Stomach smooth muscle (tissue), 2 donors: ENCODE measurements at regions not wholly inside any gene's neighbourhood (a gene's known extent, or its start where the extent isn't known, plus 50 kb on each side); places are given as distances from the start of the nearest gene placed in this dataset.
A peak's percentile ranks its signal among the peaks of the same experiment; 100 is the strongest.

ENCODE experiments used
- H3K27ac ChIP-seq: one replicate; pipeline ENCODE4 v1.7.0; 2013; ENCODE audit warnings: mild to moderate bottlenecking, low read length, inconsistent platforms
- H3K27me3 ChIP-seq, 2 donors: one replicate each; pipeline ENCODE4 v1.7.0; 2013; ENCODE audit warnings: low read length in 2 of 2; ENCODE audit not compliant: insufficient read depth in 2 of 2, control insufficient read depth in 1 of 2
- H3K36me3 ChIP-seq, 2 donors: one replicate each; pipeline ENCODE4 v1.7.0; 2013; ENCODE audit warnings: low read length in 2 of 2; ENCODE audit not compliant: control insufficient read depth in 2 of 2, insufficient read depth in 2 of 2
- H3K4me1 ChIP-seq: one replicate; pipeline ENCODE4 v1.7.0; 2013; ENCODE audit warnings: low read length; ENCODE audit not compliant: control insufficient read depth, insufficient read depth
- H3K4me3 ChIP-seq, 2 donors: one replicate each; pipeline ENCODE4 v1.7.0; 2013; ENCODE audit warnings: low read length in 2 of 2
- H3K9ac ChIP-seq, 2 donors: one replicate each; pipeline ENCODE4 v1.7.0; 2013; ENCODE audit warnings: low read length in 2 of 2, mild to moderate bottlenecking in 1 of 2
- H3K9me3 ChIP-seq, 2 donors: one replicate each; pipeline ENCODE4 v1.7.0; 2013; ENCODE audit warnings: low read length in 2 of 2; ENCODE audit not compliant: control insufficient read depth in 2 of 2
- donor health status: healthy.
- donor health status: Pancreatic carcinoma.

- no peak overlapping the region for H3K4me3 ChIP-seq
- no peaks in the 10 kb centered on the region for H3K27me3 ChIP-seq
- H3K9ac ChIP-seq: no peak overlapping the region
- H3K36me3 ChIP-seq: no peaks in the 10 kb centered on the region
- H3K27ac ChIP-seq: no peak overlapping the region
- H3K9me3 ChIP-seq: no peaks in the 10 kb centered on the region
- H3K4me1 ChIP-seq: no peaks in the 10 kb centered on the region
Observed at GRCh38 chr13:76414320-76414719, 471.9 kb downstream of the KCTD12 start.

- H3K27me3 ChIP-seq: no peaks in the 10 kb centered on the region
- H3K27ac ChIP-seq: no peak overlapping the region
- no peaks in the 10 kb centered on the region for H3K4me1 ChIP-seq
- H3K4me3 ChIP-seq: no peak overlapping the region
- no peaks in the 10 kb centered on the region for H3K9me3 ChIP-seq
- H3K36me3 ChIP-seq: no peaks in the 10 kb centered on the region
- no peak overlapping the region for H3K9ac ChIP-seq
Observed at GRCh38 chr13:76406243-76406642, 480.0 kb downstream of the KCTD12 start.

- no peak overlapping the region for H3K4me3 ChIP-seq
- H3K9me3 ChIP-seq: no peaks in the 10 kb centered on the region
- H3K4me1 ChIP-seq: no peaks in the 10 kb centered on the region
- no peak overlapping the region for H3K27ac ChIP-seq
- H3K36me3 ChIP-seq: no peaks in the 10 kb centered on the region
- H3K27me3 ChIP-seq: no peaks in the 10 kb centered on the region
- H3K9ac ChIP-seq: no peak overlapping the region
Observed at GRCh38 chr13:76398425-76398824, 487.8 kb downstream of the KCTD12 start.

GRCh38 chr13:76397413-76397812 is 488.8 kb downstream of the KCTD12 start:
- Histone ChIP-seq H3K36me3 (no peaks in the 10 kb centered on the region), H3K4me3 (no peak overlapping the region), H3K27ac (no peak overlapping the region), H3K27me3 (no peaks in the 10 kb centered on the region), H3K9me3 (no peaks in the 10 kb centered on the region), H3K9ac (no peak overlapping the region), H3K4me1 (no peaks in the 10 kb centered on the region)

- Histone ChIP-seq H3K4me3 (no peak overlapping the region), H3K9me3 (no peaks in the 10 kb centered on the region), H3K4me1 (peaks cover under 1% of the 10 kb centered on the region), H3K9ac (no peak overlapping the region), H3K27me3 (no peaks in the 10 kb centered on the region), H3K27ac (no peak overlapping the region), H3K36me3 (no peaks in the 10 kb centered on the region)
Observed at GRCh38 chr13:76389321-76389720, 496.9 kb downstream of the KCTD12 start.

- Histone ChIP-seq H3K27me3 (no peaks in the 10 kb centered on the region), H3K9me3 (no peaks in the 10 kb centered on the region), H3K36me3 (no peaks in the 10 kb centered on the region), H3K9ac (no peak overlapping the region), H3K27ac (no peak overlapping the region), H3K4me1 (peaks cover 4% of the 10 kb centered on the region), H3K4me3 (no peak overlapping the region)
Observed at GRCh38 chr13:76387566-76387965, 498.6 kb downstream of the KCTD12 start.

- no peak overlapping the region for H3K9ac ChIP-seq
- no peaks in the 10 kb centered on the region for H3K9me3 ChIP-seq
Observed at GRCh38 chr13:76386321-76386720, 499.9 kb downstream of the KCTD12 start.

GRCh38 chr13:76385586-76385985 is 500.6 kb downstream of the KCTD12 start:
- no peak overlapping the region for H3K27ac ChIP-seq
- no peak overlapping the region for H3K4me3 ChIP-seq
- H3K27me3 ChIP-seq: no peaks in the 10 kb centered on the region
- no peaks in the 10 kb centered on the region for H3K9me3 ChIP-seq
- H3K4me1 ChIP-seq: peaks cover 4% of the 10 kb centered on the region
- no peaks in the 10 kb centered on the region for H3K36me3 ChIP-seq
- H3K9ac ChIP-seq: no peak overlapping the region

More at GRCh38 chr13:76386321-76386720, 499.9 kb downstream of the KCTD12 start:
- Histone ChIP-seq H3K4me1 (peaks cover 4% of the 10 kb centered on the region), H3K27ac (no peak overlapping the region), H3K4me3 (no peak overlapping the region), H3K27me3 (no peaks in the 10 kb centered on the region), H3K36me3 (no peaks in the 10 kb centered on the region)

GRCh38 chr13:76383676-76384461 is 502.3 kb downstream of the KCTD12 start:
- Histone ChIP-seq H3K27ac (peak overlapping the region; percentile 53), H3K36me3 (no peaks in the 10 kb centered on the region), H3K4me3 (no peak overlapping the region), H3K9ac (no peak overlapping the region), H3K9me3 (no peaks in the 10 kb centered on the region), H3K27me3 (no peaks in the 10 kb centered on the region), H3K4me1 (peaks cover 4% of the 10 kb centered on the region)

- no peaks in the 10 kb centered on the region for H3K9me3 ChIP-seq
- H3K27me3 ChIP-seq: no peaks in the 10 kb centered on the region
- H3K36me3 ChIP-seq: no peaks in the 10 kb centered on the region
- peaks cover 4% of the 10 kb centered on the region for H3K4me1 ChIP-seq
- H3K27ac ChIP-seq: no peak overlapping the region
- no peak overlapping the region for H3K4me3 ChIP-seq
- no peak overlapping the region for H3K9ac ChIP-seq
Observed at GRCh38 chr13:76380446-76381065, 505.6 kb downstream of the KCTD12 start.
